ES-I3 (cell line): ENCODE measurements at regions not wholly inside any gene's neighbourhood (a gene's known extent, or its start where the extent isn't known, plus 50 kb on each side); places are given as distances from the start of the nearest gene placed in this dataset.

Source experiments
- H3K36me3 ChIP-seq: 2 replicates; pipeline ENCODE4 v1.6.1; 2013; ENCODE audit warnings: mild to moderate bottlenecking, low read length, control low read depth, moderate library complexity; ENCODE audit not compliant: insufficient read depth
- H3K4me1 ChIP-seq: 2 replicates; pipeline ENCODE4 v1.6.1; 2013; ENCODE audit warnings: mild to moderate bottlenecking, control low read depth, low read length; ENCODE audit not compliant: insufficient read depth
- H3K9ac ChIP-seq: 2 replicates; pipeline ENCODE4 v1.6.1; 2013; ENCODE audit warnings: low read depth, mild to moderate bottlenecking, low read length, moderate library complexity
- H3K9me3 ChIP-seq: 2 replicates; pipeline ENCODE4 v1.6.1; 2013; ENCODE audit warnings: mild to moderate bottlenecking, low read length, moderate library complexity; ENCODE audit not compliant: control insufficient read depth, insufficient read depth

DNA sequence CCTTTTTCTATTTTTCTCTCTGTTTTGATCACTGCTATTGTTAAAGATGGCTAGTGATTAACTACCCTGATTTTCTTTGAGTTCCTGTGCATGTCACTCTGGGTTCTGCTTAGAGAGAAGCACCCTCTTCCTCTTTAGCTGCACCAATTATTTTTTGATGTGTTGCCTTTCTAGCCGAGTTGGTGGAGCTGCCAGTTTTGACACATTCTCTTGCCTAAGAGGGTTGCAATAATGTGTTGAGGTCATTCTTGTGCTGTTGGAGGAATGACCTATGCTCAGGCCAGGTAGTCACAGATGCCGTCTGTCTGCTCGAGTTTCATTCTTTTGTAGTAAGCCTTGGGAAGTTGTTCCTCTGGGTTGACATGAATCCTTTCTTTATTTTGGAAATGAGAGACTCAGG is 84.6 kb upstream of the DPH6 start:
- H3K9me3 ChIP-seq, result no peaks in the 10 kb centered on the region
- H3K4me1 ChIP-seq, result no peaks in the 10 kb centered on the region; the same call in 1 of the 2 replicates
- no peak overlapping the region for H3K9ac ChIP-seq
- H3K36me3 ChIP-seq, result no peaks in the 10 kb centered on the region

GRCh38 chr15:35630985-35631384 is 85.0 kb upstream of the DPH6 start:
- Histone ChIP-seq H3K4me1 (no peaks in the 10 kb centered on the region; the same call in 1 of the 2 replicates), H3K9ac (no peak overlapping the region), H3K36me3 (no peaks in the 10 kb centered on the region), H3K9me3 (no peaks in the 10 kb centered on the region)

- no peaks in the 10 kb centered on the region for H3K36me3 ChIP-seq
- no peak overlapping the region for H3K9ac ChIP-seq
Measured at GRCh38 chr15:35633677-35634076, 87.7 kb upstream of the DPH6 start.

DNA sequence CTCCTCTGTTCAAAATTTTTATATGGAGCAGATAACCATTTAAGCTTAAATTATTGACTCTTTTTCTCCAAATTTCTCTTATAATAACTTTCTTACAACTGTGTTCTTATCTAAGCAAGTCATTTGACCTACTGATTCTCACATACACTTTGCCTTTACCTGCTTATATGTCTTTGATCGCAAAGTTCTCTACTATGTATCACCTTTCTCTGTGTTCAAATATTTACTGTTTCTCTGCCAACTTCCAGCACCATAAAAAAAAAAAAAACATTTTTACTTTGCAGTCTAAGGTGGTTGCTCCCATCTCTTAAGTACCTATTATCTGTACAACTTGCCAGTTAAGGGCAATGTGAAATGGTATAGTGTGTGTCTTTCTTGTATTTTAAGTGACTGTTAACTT is 100.8 kb upstream of the DPH6 start:
- Histone ChIP-seq H3K36me3 (no peaks in the 10 kb centered on the region), H3K4me1 (no peaks in the 10 kb centered on the region), H3K9me3 (no peaks in the 10 kb centered on the region)

More at GRCh38 chr15:35633677-35634076, 87.7 kb upstream of the DPH6 start:
- no peaks in the 10 kb centered on the region for H3K4me1 ChIP-seq
- H3K9me3 ChIP-seq, result no peaks in the 10 kb centered on the region

GRCh38 chr15:35647303-35647702 is 101.3 kb upstream of the DPH6 start:
- H3K9me3 ChIP-seq, result no peaks in the 10 kb centered on the region
- no peaks in the 10 kb centered on the region for H3K36me3 ChIP-seq
- no peak overlapping the region for H3K9ac ChIP-seq
- H3K4me1 ChIP-seq, result no peaks in the 10 kb centered on the region

More for the DNA sequence above, 100.8 kb upstream of the DPH6 start:
- H3K9ac ChIP-seq, result no peak overlapping the region

DNA sequence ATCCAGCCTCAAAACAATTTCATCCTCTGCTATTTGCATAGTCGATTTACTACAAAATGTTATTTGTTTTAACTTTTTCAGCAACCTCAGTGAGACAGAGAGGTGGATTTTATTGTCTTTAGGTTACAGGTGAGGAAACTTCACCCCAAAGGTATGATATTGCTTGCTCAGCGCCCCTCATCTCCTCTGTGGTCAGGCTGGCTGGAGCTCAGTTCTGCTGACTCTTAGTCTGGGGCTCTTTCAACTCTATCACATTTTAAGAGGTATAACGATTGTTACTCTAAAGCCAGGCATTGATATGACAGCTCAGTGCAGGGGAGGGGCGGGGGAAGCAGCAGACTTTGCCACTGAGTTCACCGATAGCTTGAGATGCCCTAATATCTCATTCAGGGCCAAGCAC is 103.0 kb upstream of the DPH6 start:
- no peaks in the 10 kb centered on the region for H3K9me3 ChIP-seq
- no peaks in the 10 kb centered on the region for H3K36me3 ChIP-seq
- no peaks in the 10 kb centered on the region for H3K4me1 ChIP-seq
- H3K9ac ChIP-seq, result no peak overlapping the region

GRCh38 chr15:35649575-35649974 is 103.6 kb upstream of the DPH6 start:
- no peaks in the 10 kb centered on the region for H3K36me3 ChIP-seq
- H3K4me1 ChIP-seq, result no peaks in the 10 kb centered on the region
- H3K9me3 ChIP-seq, result no peaks in the 10 kb centered on the region
- H3K9ac ChIP-seq, result no peak overlapping the region

DNA sequence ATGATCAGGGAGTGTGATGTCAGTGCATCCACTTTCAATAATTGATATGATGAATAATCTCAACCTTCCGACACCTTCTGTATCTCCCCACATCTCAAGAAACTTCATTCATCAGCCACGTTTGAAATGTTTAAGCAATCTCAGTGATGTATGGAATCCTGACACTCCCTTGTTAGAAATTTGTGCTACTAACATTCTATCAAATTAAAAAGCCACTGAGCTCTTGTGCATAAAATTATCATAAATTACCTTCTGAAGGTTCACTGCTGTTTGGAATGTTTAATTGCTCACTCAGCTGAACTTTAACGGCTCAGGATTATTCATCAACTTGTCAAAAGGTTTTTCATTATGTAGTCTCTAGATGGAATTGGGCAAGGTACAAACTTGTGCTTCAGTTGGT is 108.4 kb upstream of the DPH6 start:
- Histone ChIP-seq H3K9ac (no peak overlapping the region), H3K36me3 (no peaks in the 10 kb centered on the region), H3K9me3 (no peaks in the 10 kb centered on the region), H3K4me1 (no peaks in the 10 kb centered on the region)

DNA sequence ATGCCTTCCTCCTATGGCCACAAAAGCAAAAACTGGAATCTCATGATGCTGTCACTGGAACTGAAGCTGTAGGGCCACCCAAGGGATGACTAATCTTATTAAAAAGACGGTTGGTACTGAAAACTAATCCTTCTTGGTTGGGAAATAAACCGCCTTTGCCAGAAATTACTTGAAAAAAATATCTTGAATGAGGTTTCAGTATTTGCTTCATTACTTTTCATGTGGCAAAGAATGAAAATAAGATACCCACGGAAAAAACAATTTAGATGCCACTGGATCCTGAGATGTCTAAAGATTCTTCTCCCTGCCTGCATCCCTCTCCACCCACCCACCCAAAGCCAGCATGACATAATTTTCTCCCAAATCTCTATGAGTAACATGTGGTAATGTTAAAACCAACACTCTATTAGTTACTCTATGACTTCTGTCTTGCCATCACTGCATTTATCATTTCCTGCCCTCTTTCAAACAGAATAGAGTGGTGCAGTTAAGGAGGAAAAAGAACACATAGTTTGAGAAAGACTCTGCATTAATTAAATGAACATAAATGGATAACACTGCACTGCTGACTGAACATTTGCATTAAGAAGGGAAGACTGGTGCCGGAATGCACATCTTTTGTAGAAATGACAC is 111.8 kb upstream of the DPH6 start:
- Histone ChIP-seq H3K9ac (no peak overlapping the region), H3K36me3 (no peaks in the 10 kb centered on the region), H3K4me1 (no peaks in the 10 kb centered on the region), H3K9me3 (no peaks in the 10 kb centered on the region)

GRCh38 chr15:35663956-35664355 is 118.0 kb upstream of the DPH6 start:
- no peaks in the 10 kb centered on the region for H3K9me3 ChIP-seq

GRCh38 chr15:35665896-35666536 is 120.1 kb upstream of the DPH6 start:
- Histone ChIP-seq H3K4me1 (peaks cover 11% of the 10 kb centered on the region), H3K9me3 (no peaks in the 10 kb centered on the region), H3K9ac (no peak overlapping the region), H3K36me3 (no peaks in the 10 kb centered on the region)

More at GRCh38 chr15:35663956-35664355, 118.0 kb upstream of the DPH6 start:
- Histone ChIP-seq H3K4me1 (peaks cover 11% of the 10 kb centered on the region), H3K36me3 (no peaks in the 10 kb centered on the region), H3K9ac (no peak overlapping the region)

DNA sequence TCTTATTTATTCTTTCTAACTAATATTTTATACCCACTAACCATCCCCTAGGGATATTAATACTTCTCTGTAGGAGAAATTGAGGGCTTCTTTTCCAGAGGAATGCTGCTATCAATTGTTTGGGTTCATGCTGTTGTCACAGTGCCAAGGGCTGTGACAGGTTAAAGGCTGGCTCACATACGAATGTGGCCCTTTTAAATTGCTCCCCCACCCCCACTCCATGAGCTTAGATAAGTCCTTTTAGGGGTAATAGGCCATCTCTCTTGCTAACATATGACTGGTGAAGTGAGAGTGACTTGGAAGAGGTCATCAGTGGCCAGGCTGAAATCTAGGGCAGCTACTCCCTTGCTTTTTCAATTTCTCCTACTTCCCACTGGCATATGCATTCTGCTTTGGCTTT is 121.9 kb upstream of the DPH6 start:
- no peaks in the 10 kb centered on the region for H3K36me3 ChIP-seq
- peaks cover 14% of the 10 kb centered on the region for H3K4me1 ChIP-seq
- no peaks in the 10 kb centered on the region for H3K9me3 ChIP-seq
- H3K9ac ChIP-seq, result no peak overlapping the region

DNA sequence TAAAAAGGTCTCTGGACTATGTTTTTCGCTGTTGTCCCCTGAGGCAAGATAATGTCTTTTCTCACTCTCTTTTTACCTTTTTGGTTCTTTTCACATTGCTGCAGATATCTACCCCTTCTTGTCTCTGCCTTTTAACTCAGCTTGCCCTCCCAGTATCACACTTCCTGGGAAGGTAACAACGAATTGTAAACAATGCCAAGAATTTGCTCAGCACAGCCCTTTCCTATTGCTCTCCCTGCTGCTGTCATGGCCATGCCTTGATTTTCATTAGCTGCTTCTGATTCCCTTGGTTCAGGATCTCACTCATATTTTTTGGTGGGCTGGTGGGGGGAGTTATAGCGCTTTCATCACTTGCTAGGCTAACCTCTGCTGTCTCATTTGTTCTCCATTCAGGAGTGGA is 123.1 kb upstream of the DPH6 start:
- Histone ChIP-seq H3K9me3 (no peaks in the 10 kb centered on the region), H3K4me1 (peaks cover 17% of the 10 kb centered on the region), H3K36me3 (no peaks in the 10 kb centered on the region), H3K9ac (no peak overlapping the region)

- Histone ChIP-seq H3K4me1 (peaks cover 17% of the 10 kb centered on the region), H3K36me3 (no peaks in the 10 kb centered on the region), H3K9me3 (no peaks in the 10 kb centered on the region), H3K9ac (no peak overlapping the region)
Measured at GRCh38 chr15:35669432-35670045, 123.6 kb upstream of the DPH6 start.

GRCh38 chr15:35671197-35671596 is 125.2 kb upstream of the DPH6 start:
- no peak overlapping the region for H3K9ac ChIP-seq
- peaks cover 17% of the 10 kb centered on the region for H3K4me1 ChIP-seq
- no peaks in the 10 kb centered on the region for H3K9me3 ChIP-seq
- H3K36me3 ChIP-seq, result no peaks in the 10 kb centered on the region
